DND-41 (cell line): ENCODE measurements at regions not wholly inside any gene's neighbourhood (a gene's known extent, or its start where the extent isn't known, plus 50 kb on each side); places are given as distances from the start of the nearest gene placed in this dataset.

Experiments
- ATAC-seq: fragments of 200-7000 bp; cut with Tn5 transposase; 3 replicates; pipeline ENCODE4 v1.9.1; 2021; ENCODE audit warnings: low read depth; ENCODE audit not compliant: insufficient read depth
- DNase-seq: peaks from one replicate; pipeline ENCODE4 v3.0.0-alpha.2; 2020
- H2AFZ ChIP-seq: 2 replicates; pipeline ENCODE4 v1.6.0; 2012; ENCODE audit warnings: low read depth, low read length
- H3K27ac ChIP-seq: 2 replicates; pipeline ENCODE4 v1.5.1; 2012; ENCODE audit warnings: low read length, inconsistent platforms
- H3K27me3 ChIP-seq: fragments of 200-600 bp; sonication (generic); 2 replicates; pipeline ENCODE4 v1.6.0; 2012; ENCODE audit warnings: low read length, mild to moderate bottlenecking, inconsistent platforms; ENCODE audit not compliant: insufficient read depth, poor library complexity
- H3K36me3 ChIP-seq: 2 replicates; pipeline ENCODE4 v1.5.1; 2012; ENCODE audit warnings: low read length, inconsistent platforms; ENCODE audit not compliant: insufficient read depth
- H3K4me1 ChIP-seq: 2 replicates; pipeline ENCODE4 v1.5.1; 2012; ENCODE audit warnings: mild to moderate bottlenecking, low read length; ENCODE audit not compliant: insufficient read depth
- H3K4me2 ChIP-seq: 2 replicates; pipeline ENCODE4 v1.6.0; 2012; ENCODE audit warnings: mild to moderate bottlenecking, moderate library complexity, low read length, inconsistent platforms; ENCODE audit not compliant: insufficient read depth
- H3K4me3 ChIP-seq, 2 experiments: fragments of 200-600 bp in 1 of 2; shearing (Covaris generic) in 1 of 2; 2 replicates each; pipeline ENCODE4 v1.5.1; 2012 to 2016; ENCODE audit warnings: inconsistent platforms in 2 of 2, low read length in 2 of 2, mild to moderate bottlenecking in 2 of 2, low read depth in 1 of 2, moderate library complexity in 1 of 2
- H3K79me2 ChIP-seq: 2 replicates; pipeline ENCODE4 v1.6.0; 2012; ENCODE audit warnings: low read length, inconsistent platforms; ENCODE audit not compliant: insufficient read depth
- H3K9ac ChIP-seq: 2 replicates; pipeline ENCODE4 v1.6.0; 2012; ENCODE audit warnings: low read depth, mild to moderate bottlenecking, inconsistent platforms, low read length, moderate library complexity
- H3K9me3 ChIP-seq: 2 replicates; pipeline ENCODE4 v1.5.1; 2012; ENCODE audit warnings: low read length, moderate library complexity, mild to moderate bottlenecking, inconsistent platforms; ENCODE audit not compliant: insufficient read depth, severe bottlenecking
- H4K20me1 ChIP-seq: 2 replicates; pipeline ENCODE4 v1.6.0; 2012; ENCODE audit warnings: low read length; ENCODE audit not compliant: insufficient read depth
- CTCF ChIP-seq: IDR thresholded peaks from 2 replicates; pipeline ENCODE4 v1.5.1; 2012; ENCODE audit warnings: borderline replicate concordance, low read length, moderate library complexity, mild to moderate bottlenecking; ENCODE audit not compliant: poor library complexity, severe bottlenecking; ENCODE audit errors: extremely low read depth
- EZH2 ChIP-seq: IDR thresholded peaks from 3 replicates; pipeline ENCODE4 v1.6.1; 2012; ENCODE audit warnings: borderline replicate concordance, low read depth, mild to moderate bottlenecking, moderate library complexity, low read length, inconsistent platforms; ENCODE audit not compliant: severe bottlenecking

- Histone ChIP-seq H3K4me2 (no peak overlapping the region), H3K36me3 (no peaks in the 10 kb centered on the region), H3K4me1 (no peaks in the 10 kb centered on the region), H3K9me3 (peaks cover 4% of the 10 kb centered on the region), H3K9ac (no peak overlapping the region), H2AFZ (no peak overlapping the region), H3K27me3 (no peaks in the 10 kb centered on the region), H3K27ac (no peak overlapping the region), H3K4me3 (no peak overlapping the region), H4K20me1 (no peaks in the 10 kb centered on the region), H3K79me2 (no peaks in the 10 kb centered on the region)
- TF ChIP-seq CTCF (no peak), EZH2 (no peak)
- DNase-seq = no peak
- ATAC-seq = no peak
Observed at GRCh38 chr1:79478728-79479373, 472.3 kb upstream of the ADGRL4 start.

GRCh38 chr1:79478160-79478559, 471.6 kb upstream of the ADGRL4 start:
- Histone ChIP-seq H3K9ac (no peak overlapping the region), H3K4me3 (no peak overlapping the region), H3K9me3 (peaks cover 4% of the 10 kb centered on the region), H3K4me1 (no peaks in the 10 kb centered on the region), H2AFZ (no peak overlapping the region), H3K4me2 (no peak overlapping the region), H3K27ac (no peak overlapping the region), H3K79me2 (no peaks in the 10 kb centered on the region), H4K20me1 (no peaks in the 10 kb centered on the region), H3K36me3 (no peaks in the 10 kb centered on the region), H3K27me3 (no peaks in the 10 kb centered on the region)
- no peak for DNase-seq
- TF ChIP-seq EZH2 = no peak
- no peak for TF ChIP-seq CTCF
- ATAC-seq = no peak

GRCh38 chr1:79472067-79472656, 465.6 kb upstream of the ADGRL4 start:
- DNase-seq (no peak), ATAC-seq (no peak)
- no peak overlapping the region for H3K9ac ChIP-seq
- no peaks in the 10 kb centered on the region for H3K9me3 ChIP-seq
- H3K79me2 ChIP-seq = no peaks in the 10 kb centered on the region
- no peaks in the 10 kb centered on the region for H3K36me3 ChIP-seq
- H3K27ac ChIP-seq = no peak overlapping the region
- no peaks in the 10 kb centered on the region for H3K27me3 ChIP-seq
- H2AFZ ChIP-seq = no peak overlapping the region
- H3K4me1 ChIP-seq = no peaks in the 10 kb centered on the region
- no peak overlapping the region for H3K4me2 ChIP-seq
- no peak overlapping the region for H3K4me3 ChIP-seq
- no peaks in the 10 kb centered on the region for H4K20me1 ChIP-seq
- no peak for TF ChIP-seq CTCF
- TF ChIP-seq EZH2 = no peak
